Panc1 (cell line): ENCODE measurements at regions not wholly inside any gene's neighbourhood (a gene's known extent, or its start where the extent isn't known, plus 50 kb on each side); places are given as distances from the start of the nearest gene placed in this dataset.

Source experiments
- ATAC-seq: fragments of 200-7000 bp; cut with Tn5 transposase; 2 replicates; pipeline ENCODE4 v1.9.1; 2020; ENCODE audit warnings: mild to moderate bottlenecking, moderate library complexity
- BruUV-seq: library from RNA; stranded (reverse); fragments of 400-500 nt; replicated peaks from 2 replicates; lab custom pipeline; 2021; lab: Mats Ljungman, UMichigan
- CTCF ChIA-PET: fragments of 300-600 bp; sonication (Branson Sonifier 250); formaldehyde crosslinking; loops from one replicate; lab custom pipeline; 2022; ENCODE audit warnings: antibody characterized with exemption; lab: Charles Lee
- POLR2A ChIA-PET: fragments of 300-600 bp; sonication (Branson Sonifier 250); formaldehyde crosslinking; loops from one replicate; lab custom pipeline; 2022; ENCODE audit warnings: antibody characterized with exemption; lab: Charles Lee
- DNase-seq: peaks from one replicate; pipeline ENCODE4 v3.0.0-alpha.2; 2010; ENCODE audit warnings: low read depth, low spot score
- H3K27ac ChIP-seq: 2 replicates; pipeline ENCODE4 v1.5.1; 2011; ENCODE audit warnings: mild to moderate bottlenecking, low read length, inconsistent platforms
- H3K27me3 ChIP-seq: fragments of 200-500 bp; sonication (Bioruptor generic); 2 replicates; pipeline ENCODE4 v1.6.0; 2014; ENCODE audit warnings: low read length, inconsistent platforms; ENCODE audit not compliant: control insufficient read depth, insufficient read depth
- H3K36me3 ChIP-seq: fragments of 200-500 bp; sonication (Bioruptor generic); 2 replicates; pipeline ENCODE4 v1.5.1; 2014; ENCODE audit warnings: inconsistent platforms, mild to moderate bottlenecking, low read length, moderate library complexity; ENCODE audit not compliant: control insufficient read depth, insufficient read depth
- H3K4me1 ChIP-seq: 2 replicates; pipeline ENCODE4 v1.5.1; 2011; ENCODE audit warnings: inconsistent platforms, mild to moderate bottlenecking, low read length, moderate library complexity; ENCODE audit not compliant: control insufficient read depth, insufficient read depth
- H3K4me3 ChIP-seq, 2 experiments: 2 replicates each; pipeline ENCODE4 v1.5.1; 2011 to 2012; ENCODE audit warnings: low read depth in 2 of 2, low read length in 2 of 2, mild to moderate bottlenecking in 2 of 2, inconsistent platforms in 1 of 2, moderate library complexity in 1 of 2
- H3K9me3 ChIP-seq: fragments of 200-500 bp; sonication (Bioruptor generic); 2 replicates; pipeline ENCODE4 v1.5.1; 2014; ENCODE audit warnings: low read depth, mild to moderate bottlenecking, inconsistent platforms, low read length, moderate library complexity; ENCODE audit not compliant: control insufficient read depth, insufficient read depth
- POLR2AphosphoS5 ChIP-seq: IDR thresholded peaks from 2 replicates; pipeline ENCODE4 v1.6.1; 2012; ENCODE audit warnings: mild to moderate bottlenecking, low read depth, low read length, moderate library complexity
- SIN3A ChIP-seq: IDR thresholded peaks from 2 replicates; pipeline ENCODE4 v1.6.1; 2012; ENCODE audit warnings: low read depth, mild to moderate bottlenecking, low read length, moderate library complexity, borderline replicate concordance; ENCODE audit not compliant: insufficient read depth
- TCF7L2 ChIP-seq: IDR thresholded peaks from 2 replicates; pipeline ENCODE4 v1.6.1; 2011; ENCODE audit warnings: mild to moderate bottlenecking, low read depth, low read length, inconsistent platforms
- in situ Hi-C: cut with HindIII; loops from 2 replicates; pipeline ENCODE4 v1.10.0; 2016; ENCODE audit warnings: low sequenced_read_pairs, low pct_unique_long_range_greater_than_20kb
- intact Hi-C: fragments of 100-400 bp; cut with micrococcal nuclease; formaldehyde crosslinking; loops from one replicate; pipeline ENCODE4 v1.10.0; 2022; ENCODE audit not compliant: unreplicated experiment
- TF ChIP-seq, protein P1 (sequence below), 2 experiments: IDR thresholded peaks; 2 replicates each; pipeline ENCODE4 v1.6.1; 2011 to 2012; ENCODE audit warnings: low read depth in 2 of 2, control low read depth in 1 of 2, low read length in 1 of 2, mild to moderate bottlenecking in 1 of 2, moderate library complexity in 1 of 2; ENCODE audit not compliant: insufficient read depth in 1 of 2
- TF ChIP-seq, protein P2 (sequence below): fragments of 450-650 bp; IDR thresholded peaks from 2 replicates; pipeline ENCODE4 v1.5.1; 2017; ENCODE audit warnings: mild to moderate bottlenecking

DNA sequence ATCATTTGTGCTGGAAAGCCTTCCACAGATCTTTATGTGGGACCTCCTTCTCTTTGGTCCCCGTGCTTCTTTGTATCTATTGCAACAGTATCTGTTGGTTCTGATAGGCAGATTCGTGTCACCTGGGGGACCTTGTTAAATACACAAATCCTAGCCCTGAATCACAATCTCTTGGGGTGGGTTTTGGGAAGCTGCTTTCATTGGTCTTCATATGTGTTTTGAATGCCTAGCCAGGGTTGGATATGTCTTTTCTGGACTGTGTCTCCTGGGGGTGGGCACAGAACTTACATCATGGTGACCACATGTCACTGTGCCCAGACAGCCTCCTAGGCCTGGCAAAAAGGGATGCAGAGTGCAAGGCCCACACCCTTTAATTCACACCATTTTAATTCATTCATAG lies 81.0 kb upstream of the HNF1B start:
- no peaks in the 10 kb centered on the region for H3K9me3 ChIP-seq
- DNase-seq (no peak), ATAC-seq (no peak)
- in situ Hi-C loops (no loop called here), intact Hi-C loops (no loop called here)
- no peaks in the 10 kb centered on the region for H3K36me3 ChIP-seq
- no peaks in the 10 kb centered on the region for H3K4me1 ChIP-seq
- POLR2A ChIA-PET: no interaction called here
- no peaks in the 10 kb centered on the region for H3K27me3 ChIP-seq
- CTCF ChIA-PET: no interaction called here
- no TSS peak for BruUV-seq
- H3K27ac ChIP-seq: no peak overlapping the region
- H3K4me3 ChIP-seq: no peak overlapping the region
- TF ChIP-seq, protein P1, sequence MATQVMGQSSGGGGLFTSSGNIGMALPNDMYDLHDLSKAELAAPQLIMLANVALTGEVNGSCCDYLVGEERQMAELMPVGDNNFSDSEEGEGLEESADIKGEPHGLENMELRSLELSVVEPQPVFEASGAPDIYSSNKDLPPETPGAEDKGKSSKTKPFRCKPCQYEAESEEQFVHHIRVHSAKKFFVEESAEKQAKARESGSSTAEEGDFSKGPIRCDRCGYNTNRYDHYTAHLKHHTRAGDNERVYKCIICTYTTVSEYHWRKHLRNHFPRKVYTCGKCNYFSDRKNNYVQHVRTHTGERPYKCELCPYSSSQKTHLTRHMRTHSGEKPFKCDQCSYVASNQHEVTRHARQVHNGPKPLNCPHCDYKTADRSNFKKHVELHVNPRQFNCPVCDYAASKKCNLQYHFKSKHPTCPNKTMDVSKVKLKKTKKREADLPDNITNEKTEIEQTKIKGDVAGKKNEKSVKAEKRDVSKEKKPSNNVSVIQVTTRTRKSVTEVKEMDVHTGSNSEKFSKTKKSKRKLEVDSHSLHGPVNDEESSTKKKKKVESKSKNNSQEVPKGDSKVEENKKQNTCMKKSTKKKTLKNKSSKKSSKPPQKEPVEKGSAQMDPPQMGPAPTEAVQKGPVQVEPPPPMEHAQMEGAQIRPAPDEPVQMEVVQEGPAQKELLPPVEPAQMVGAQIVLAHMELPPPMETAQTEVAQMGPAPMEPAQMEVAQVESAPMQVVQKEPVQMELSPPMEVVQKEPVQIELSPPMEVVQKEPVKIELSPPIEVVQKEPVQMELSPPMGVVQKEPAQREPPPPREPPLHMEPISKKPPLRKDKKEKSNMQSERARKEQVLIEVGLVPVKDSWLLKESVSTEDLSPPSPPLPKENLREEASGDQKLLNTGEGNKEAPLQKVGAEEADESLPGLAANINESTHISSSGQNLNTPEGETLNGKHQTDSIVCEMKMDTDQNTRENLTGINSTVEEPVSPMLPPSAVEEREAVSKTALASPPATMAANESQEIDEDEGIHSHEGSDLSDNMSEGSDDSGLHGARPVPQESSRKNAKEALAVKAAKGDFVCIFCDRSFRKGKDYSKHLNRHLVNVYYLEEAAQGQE (IDR thresholded peaks at IDR 0.05; ENCODE audit: insufficient read depth in 1 of 2, low read depth in 2 of 2, low read length in 1 of 2): no peak

DNA sequence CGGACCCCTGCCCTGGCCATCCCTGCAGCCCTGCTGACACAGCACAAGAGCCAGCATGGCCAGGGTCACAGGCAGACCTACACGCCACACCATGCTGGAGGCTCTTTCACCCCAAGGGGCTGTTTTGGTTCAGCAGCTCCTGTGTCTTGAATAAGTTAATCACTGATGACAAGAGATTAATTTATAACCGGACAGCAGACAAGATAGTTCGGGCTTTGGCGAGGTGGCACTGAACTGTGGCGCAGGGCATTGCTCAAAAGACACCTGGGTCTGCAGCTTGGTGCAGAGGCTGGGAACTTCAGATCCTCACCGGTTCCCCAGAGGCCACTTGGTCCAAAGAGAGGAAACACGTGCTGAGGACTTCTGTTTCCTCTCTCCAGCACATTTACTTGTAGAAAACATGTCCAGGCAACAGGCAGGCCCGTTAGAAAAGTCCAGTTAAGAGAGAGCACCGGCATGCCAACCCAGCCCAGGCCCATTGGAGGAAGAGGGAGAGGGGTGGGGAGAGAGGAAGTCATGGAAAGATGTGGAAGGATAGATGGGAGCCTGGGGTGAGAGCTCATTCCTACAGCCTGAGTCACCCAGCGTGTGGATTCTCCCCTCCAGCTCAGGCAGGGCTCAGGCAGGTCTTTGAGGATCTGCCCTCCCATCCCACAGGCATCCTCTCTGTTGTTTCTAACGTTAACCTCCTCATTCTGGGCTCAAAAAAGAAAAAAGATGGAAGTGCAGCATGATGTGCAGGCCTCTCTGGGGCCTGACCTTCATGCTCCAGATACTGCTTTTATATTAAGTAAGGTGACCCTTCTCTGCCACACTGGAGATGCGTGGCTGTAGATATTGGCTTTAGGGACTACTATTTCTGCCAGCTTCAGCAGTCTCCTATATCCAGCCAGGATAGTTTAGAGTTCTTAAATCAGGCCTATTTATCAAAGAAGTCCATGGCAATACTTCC lies 80.0 kb upstream of the HNF1B start:
- Histone ChIP-seq H3K27me3 (no peaks in the 10 kb centered on the region), H3K36me3 (no peaks in the 10 kb centered on the region), H3K4me3 (no peak overlapping the region), H3K27ac (no peak overlapping the region), H3K4me1 (no peaks in the 10 kb centered on the region), H3K9me3 (no peaks in the 10 kb centered on the region)
- TF ChIP-seq TCF7L2: no peak
- TF ChIP-seq, protein P1 (IDR thresholded peaks at IDR 0.05; ENCODE audit: insufficient read depth in 1 of 2, low read depth in 2 of 2, low read length in 1 of 2): no peak
- no peak for TF ChIP-seq POLR2AphosphoS5
- TF ChIP-seq, protein P2, sequence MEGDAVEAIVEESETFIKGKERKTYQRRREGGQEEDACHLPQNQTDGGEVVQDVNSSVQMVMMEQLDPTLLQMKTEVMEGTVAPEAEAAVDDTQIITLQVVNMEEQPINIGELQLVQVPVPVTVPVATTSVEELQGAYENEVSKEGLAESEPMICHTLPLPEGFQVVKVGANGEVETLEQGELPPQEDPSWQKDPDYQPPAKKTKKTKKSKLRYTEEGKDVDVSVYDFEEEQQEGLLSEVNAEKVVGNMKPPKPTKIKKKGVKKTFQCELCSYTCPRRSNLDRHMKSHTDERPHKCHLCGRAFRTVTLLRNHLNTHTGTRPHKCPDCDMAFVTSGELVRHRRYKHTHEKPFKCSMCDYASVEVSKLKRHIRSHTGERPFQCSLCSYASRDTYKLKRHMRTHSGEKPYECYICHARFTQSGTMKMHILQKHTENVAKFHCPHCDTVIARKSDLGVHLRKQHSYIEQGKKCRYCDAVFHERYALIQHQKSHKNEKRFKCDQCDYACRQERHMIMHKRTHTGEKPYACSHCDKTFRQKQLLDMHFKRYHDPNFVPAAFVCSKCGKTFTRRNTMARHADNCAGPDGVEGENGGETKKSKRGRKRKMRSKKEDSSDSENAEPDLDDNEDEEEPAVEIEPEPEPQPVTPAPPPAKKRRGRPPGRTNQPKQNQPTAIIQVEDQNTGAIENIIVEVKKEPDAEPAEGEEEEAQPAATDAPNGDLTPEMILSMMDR: no peak
- TF ChIP-seq SIN3A: no peak
- ChIA-PET POLR2A (no interaction called here), CTCF (no interaction called here)
- in situ Hi-C loops: no loop called here
- intact Hi-C loops: no loop called here
- DNase-seq (no peak), ATAC-seq (peak; percentile 69; the same call in 1 of the 2 replicates)
- no TSS peak for BruUV-seq
